Body of pancreas (tissue), 4 donors: ENCODE measurements at regions not wholly inside any gene's neighbourhood (a gene's known extent, or its start where the extent isn't known, plus 50 kb on each side); places are given as distances from the start of the nearest gene placed in this dataset.

Experiments used
- ATAC-seq: fragments of 150-250 bp; one replicate; pipeline ENCODE4 v1.9.1; 2016
- DNase-seq, 4 donors: peaks; one replicate each; pipeline ENCODE4 v3.0.0-alpha.2; 2019
- H3K27ac ChIP-seq, 4 donors: fragments of 200-600 bp; sonication (generic); 1 replicate in 3 of 4; 2 replicates in 1 of 4; pipeline versions ENCODE4 v1.5.1 to v1.6.1; 2016 to 2019; ENCODE audit warnings: mild to moderate bottlenecking in 1 of 4, mixed read lengths in 1 of 4, moderate library complexity in 1 of 4
- H3K27me3 ChIP-seq, 2 donors: fragments of 200-600 bp; sonication (generic); one replicate each; pipeline ENCODE4 v1.6.0; 2016; ENCODE audit warnings: mild to moderate bottlenecking in 1 of 2
- H3K36me3 ChIP-seq, 2 donors: fragments of 200-600 bp; sonication (generic); replicated peaks in 1 of 2; 2 replicates each; pipeline ENCODE4 v1.5.1; 2016; ENCODE audit warnings: low read depth in 2 of 2; ENCODE audit not compliant: insufficient read depth in 1 of 2
- H3K4me1 ChIP-seq: fragments of 200-600 bp; sonication (generic); one replicate; pipeline ENCODE4 v1.6.0; 2016
- H3K4me3 ChIP-seq, 2 donors: fragments of 200-600 bp; sonication (generic); 1 replicate in 1 of 2; 2 replicates in 1 of 2; pipeline ENCODE4 v1.5.1; 2016 to 2019
- H3K9me3 ChIP-seq, 3 donors: fragments of 200-600 bp; sonication (generic); 1 replicate in 2 of 3; 2 replicates in 1 of 3; pipeline ENCODE4 v1.5.1; 2016
- POLR2A ChIP-seq, 3 donors: fragments of 450-650 bp; IDR thresholded peaks; one replicate each; pipeline ENCODE4 v1.6.1; 2016; ENCODE audit warnings: antibody characterized with exemption in 3 of 3, mild to moderate bottlenecking in 2 of 3
- WGBS, 2 donors: methylation state at CpG; one replicate each; pipeline ENCODE4 v1.1.5; 2017; 5-methylcytosine and 5-hydroxymethylcytosine counted together
- intact Hi-C: fragments of 100-400 bp; cut with DNase I; formaldehyde crosslinking; loops from one replicate; pipeline ENCODE4 v1.15.1; 2023
- TF ChIP-seq, protein P1 (sequence below), 7 experiments: fragments of 450-650 bp in 4 of 7; fragments of 200-600 bp in 3 of 7; sonication (generic) in 3 of 7; IDR thresholded peaks; one replicate each; pipeline ENCODE4 v1.5.1; 2016 to 2019; ENCODE audit warnings: antibody characterized with exemption in 7 of 7

DNA sequence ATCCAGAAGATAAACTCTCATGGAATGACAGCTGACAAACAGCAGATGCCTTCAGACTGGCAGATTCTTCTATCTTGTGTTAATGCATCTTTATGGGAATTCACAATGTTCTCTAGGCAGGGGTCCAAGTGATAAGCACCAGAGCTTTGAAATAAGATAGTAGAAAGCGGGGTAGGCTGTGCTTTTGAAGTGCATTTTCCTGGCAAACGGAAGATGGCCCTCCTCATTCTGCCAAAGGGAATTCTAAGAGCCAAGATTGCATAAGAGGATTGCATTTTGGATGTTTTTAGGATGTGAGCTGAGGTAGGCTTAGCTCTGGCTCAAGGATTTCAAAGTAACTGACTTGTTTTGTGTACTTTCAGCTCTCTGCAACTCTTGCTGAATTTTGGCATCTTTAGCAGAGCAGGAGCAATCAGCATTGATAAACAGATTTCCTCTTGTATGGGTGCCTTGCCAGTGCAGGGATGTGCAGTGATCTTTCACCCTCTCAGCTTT is 298.5 kb upstream of the KLF6 start:
- Histone ChIP-seq H3K27ac (no peak overlapping the region), H3K27me3 (no peaks in the 10 kb centered on the region), H3K9me3 (no peaks in the 10 kb centered on the region), H3K4me1 (no peaks in the 10 kb centered on the region), H3K36me3 (no peaks in the 10 kb centered on the region), H3K4me3 (no peak overlapping the region)
- DNase-seq (no peak), ATAC-seq (peak; percentile 24)
- WGBS, 2 donors: 64 to 65% methylated on average over 2 of the region's 2 CpGs
- intact Hi-C loops: no loop called here
- TF ChIP-seq POLR2A (IDR thresholded peaks at IDR 0.05): no peak
- TF ChIP-seq, protein P1, sequence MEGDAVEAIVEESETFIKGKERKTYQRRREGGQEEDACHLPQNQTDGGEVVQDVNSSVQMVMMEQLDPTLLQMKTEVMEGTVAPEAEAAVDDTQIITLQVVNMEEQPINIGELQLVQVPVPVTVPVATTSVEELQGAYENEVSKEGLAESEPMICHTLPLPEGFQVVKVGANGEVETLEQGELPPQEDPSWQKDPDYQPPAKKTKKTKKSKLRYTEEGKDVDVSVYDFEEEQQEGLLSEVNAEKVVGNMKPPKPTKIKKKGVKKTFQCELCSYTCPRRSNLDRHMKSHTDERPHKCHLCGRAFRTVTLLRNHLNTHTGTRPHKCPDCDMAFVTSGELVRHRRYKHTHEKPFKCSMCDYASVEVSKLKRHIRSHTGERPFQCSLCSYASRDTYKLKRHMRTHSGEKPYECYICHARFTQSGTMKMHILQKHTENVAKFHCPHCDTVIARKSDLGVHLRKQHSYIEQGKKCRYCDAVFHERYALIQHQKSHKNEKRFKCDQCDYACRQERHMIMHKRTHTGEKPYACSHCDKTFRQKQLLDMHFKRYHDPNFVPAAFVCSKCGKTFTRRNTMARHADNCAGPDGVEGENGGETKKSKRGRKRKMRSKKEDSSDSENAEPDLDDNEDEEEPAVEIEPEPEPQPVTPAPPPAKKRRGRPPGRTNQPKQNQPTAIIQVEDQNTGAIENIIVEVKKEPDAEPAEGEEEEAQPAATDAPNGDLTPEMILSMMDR (IDR thresholded peaks at IDR 0.05): no peak

DNA sequence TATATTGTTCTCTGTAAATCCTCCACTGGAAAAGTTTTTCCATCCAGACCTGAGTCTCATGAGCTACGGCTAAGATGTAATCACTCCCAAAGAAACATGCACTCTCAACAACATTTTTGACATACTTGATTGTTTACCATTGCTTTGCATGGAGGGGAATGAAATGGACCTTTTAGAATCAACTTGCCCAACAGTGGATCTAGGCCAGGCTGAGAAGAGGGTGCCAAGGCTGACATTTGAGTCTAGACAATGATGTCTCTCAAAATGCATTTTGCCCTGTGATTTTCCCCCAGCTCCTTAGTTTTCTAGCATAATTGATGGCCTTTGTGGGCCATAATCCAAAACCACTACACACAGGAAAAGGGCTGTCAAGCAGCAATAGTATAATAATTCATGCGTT is 297.9 kb upstream of the KLF6 start:
- no peak for TF ChIP-seq POLR2A (IDR thresholded peaks at IDR 0.05)
- TF ChIP-seq, protein P1 (IDR thresholded peaks at IDR 0.05): no peak
- no peak for DNase-seq
- WGBS, 2 donors: 73 to 83% methylated on average over 2 of the region's 2 CpGs
- H3K27ac ChIP-seq: no peak overlapping the region
- intact Hi-C loops: no loop called here
- H3K9me3 ChIP-seq: no peaks in the 10 kb centered on the region
- H3K4me3 ChIP-seq: no peak overlapping the region
- H3K27me3 ChIP-seq: no peaks in the 10 kb centered on the region
- no peaks in the 10 kb centered on the region for H3K4me1 ChIP-seq
- H3K36me3 ChIP-seq: no peaks in the 10 kb centered on the region
- no peak for ATAC-seq

DNA sequence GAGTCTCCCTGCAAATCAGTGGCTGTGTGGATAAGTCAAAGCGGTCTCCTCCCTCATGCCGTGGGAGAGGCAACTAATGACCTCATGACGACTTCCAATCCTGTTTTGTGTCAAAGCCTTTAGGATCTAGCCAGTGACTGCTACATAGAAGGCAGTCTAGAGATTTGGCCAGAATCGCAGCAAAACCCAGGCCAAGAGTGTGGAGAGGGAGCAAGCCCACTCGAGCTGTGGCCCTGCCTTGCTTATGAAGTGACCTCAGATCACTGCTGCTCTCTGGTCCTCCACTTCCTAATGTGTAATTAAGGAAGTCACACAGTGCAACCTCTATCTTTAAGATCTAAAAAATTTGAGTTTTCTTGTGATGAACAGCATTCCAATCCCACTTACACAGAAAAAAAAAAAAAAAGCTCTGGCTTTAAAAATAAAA is 296.7 kb upstream of the KLF6 start:
- ATAC-seq: peak; percentile 58
- H3K27ac ChIP-seq: no peak overlapping the region
- intact Hi-C loops: no loop called here
- H3K4me1 ChIP-seq: no peaks in the 10 kb centered on the region
- H3K27me3 ChIP-seq: no peaks in the 10 kb centered on the region
- peak in 2 of 4 donors; percentile 21 to 26 for DNase-seq
- no peak overlapping the region for H3K4me3 ChIP-seq
- no peaks in the 10 kb centered on the region for H3K36me3 ChIP-seq
- H3K9me3 ChIP-seq: no peaks in the 10 kb centered on the region
- 47 to 63% methylated on average over 5 of the region's 5 CpGs for WGBS, 2 donors
- no peak for TF ChIP-seq POLR2A (IDR thresholded peaks at IDR 0.05)
- TF ChIP-seq, protein P1 (IDR thresholded peaks at IDR 0.05): no peak

DNA sequence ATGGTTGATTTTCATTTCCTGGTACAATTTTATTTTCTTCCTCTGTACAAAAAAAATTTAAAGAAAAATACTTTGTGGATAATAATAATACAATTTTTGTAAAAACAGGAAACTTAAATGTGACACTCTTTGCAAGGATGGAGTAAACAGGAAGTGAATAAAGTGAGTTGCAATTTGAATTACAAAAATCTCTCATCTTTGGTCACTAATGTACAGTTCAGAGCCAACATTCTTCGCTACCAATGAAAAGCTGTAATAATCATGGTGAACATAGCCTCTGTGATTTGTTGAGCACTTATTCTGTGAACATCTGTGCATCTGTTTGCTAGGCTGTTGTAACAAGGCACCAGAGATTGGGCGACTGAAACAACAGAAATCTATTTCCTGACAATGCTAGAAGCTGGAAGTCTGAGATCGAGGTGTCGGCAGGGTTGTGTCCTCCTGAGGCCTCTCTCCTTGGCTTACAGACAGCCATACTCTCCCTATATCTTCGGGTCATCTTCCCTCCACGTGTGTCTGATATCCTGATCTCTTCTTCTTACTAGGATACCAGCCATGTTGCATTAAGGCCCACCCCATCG is 295.3 kb upstream of the KLF6 start:
- H3K27ac ChIP-seq: no peak overlapping the region
- intact Hi-C loops: no loop called here

More for the DNA sequence above, 295.3 kb upstream of the KLF6 start:
- Histone ChIP-seq H3K27me3 (no peaks in the 10 kb centered on the region), H3K9me3 (no peaks in the 10 kb centered on the region), H3K4me1 (no peaks in the 10 kb centered on the region), H3K36me3 (no peaks in the 10 kb centered on the region), H3K4me3 (no peak overlapping the region)
- ATAC-seq: no peak
- WGBS, 2 donors: 56 to 63% methylated on average over 7 of the region's 7 CpGs
- no peak for TF ChIP-seq POLR2A (IDR thresholded peaks at IDR 0.05)
- TF ChIP-seq, protein P1 (IDR thresholded peaks at IDR 0.05): no peak
- DNase-seq: no peak
